ENCODE measurements at regions not wholly inside any gene's neighbourhood (a gene's known extent, or its start where the extent isn't known, plus 50 kb on each side); places are given as distances from the start of the nearest gene placed in this dataset.
"Not testable (repeated sequence)": the region's sequence is repeated elsewhere in the genome, so short reads cannot be mapped to it uniquely, and the experiment has no call there.

DNA sequence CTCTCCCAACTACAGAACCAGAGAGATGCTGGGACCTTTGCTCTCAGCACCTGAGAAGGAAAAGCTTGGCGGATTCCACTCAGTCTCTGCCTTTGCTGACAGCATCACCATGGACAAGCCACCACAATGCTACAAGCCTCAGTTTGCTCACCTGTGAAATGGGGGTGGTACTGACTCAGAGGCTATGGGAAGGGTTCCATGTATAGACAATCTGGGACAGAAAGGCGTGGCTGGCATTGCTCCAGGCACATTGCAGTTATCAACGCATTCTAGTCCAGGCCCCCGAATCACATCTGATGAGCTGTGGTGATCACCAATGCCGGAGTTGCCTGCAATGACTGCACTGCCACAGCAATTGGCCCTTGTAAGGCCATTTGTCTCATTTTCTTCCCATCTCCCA lies 72.6 kb downstream of the ISX start:
- DNase-seq, result no peak

DNA sequence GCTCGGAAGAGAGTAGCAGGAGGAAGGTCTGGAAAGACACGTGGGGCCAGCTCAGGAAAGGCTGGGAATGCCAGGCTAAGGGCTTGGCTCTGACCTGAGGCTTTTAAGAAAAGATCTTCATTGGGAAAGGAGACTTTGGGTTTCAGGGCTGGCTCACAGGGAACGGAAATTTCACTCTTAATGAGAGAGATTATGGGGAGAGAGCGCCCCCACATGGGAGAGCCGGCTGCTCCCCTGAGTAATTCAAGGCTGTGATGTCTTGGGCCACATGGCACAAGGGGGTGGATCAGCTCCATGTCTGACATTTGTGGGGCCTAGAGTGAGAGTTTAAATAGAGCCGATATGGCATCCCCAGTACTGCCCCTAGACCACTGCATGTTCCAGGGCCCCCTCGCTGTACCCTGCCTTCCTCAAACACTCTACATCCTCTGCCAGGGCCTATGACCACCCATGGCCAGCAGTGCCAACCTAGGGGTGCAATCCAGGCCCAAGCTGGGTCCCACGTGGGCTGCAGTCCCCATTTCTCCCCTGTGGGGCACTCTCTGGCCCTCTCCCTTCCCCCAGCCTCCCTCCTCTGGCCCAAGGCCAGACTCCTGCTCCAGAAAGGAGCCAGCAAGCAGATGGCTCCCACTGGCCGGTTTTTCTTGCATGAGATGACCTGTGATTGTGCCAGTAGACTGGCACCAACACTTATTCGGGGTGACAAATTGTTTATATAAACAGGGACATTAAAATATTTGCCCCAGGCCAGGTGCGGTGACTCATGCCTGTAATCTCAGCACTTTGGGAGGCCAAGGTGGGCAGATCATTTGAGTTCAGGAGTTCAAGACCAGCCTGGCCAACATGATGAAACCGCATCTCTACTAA lies 75.2 kb downstream of the ISX start:
- no peak for DNase-seq

DNA sequence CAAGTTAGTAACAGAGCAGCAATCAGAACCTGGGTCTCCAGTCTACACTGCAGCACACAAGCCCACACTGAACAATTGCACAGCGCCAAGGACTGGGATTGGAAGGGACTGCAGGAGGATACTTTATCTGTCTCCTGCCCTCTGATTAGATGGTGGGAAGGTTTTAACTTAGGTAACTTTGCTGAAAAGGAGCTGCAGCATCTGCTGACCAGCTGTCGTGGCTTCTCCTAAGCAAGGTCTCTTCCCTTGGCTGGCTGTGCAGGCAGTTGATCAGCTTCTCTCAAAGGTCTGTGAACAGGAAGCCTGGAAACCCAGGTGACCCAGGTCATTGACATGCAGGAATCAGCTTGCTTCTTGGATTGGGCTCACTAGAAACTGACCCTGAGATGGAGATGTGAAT lies 82.4 kb downstream of the ISX start:
- no peak for DNase-seq

DNA sequence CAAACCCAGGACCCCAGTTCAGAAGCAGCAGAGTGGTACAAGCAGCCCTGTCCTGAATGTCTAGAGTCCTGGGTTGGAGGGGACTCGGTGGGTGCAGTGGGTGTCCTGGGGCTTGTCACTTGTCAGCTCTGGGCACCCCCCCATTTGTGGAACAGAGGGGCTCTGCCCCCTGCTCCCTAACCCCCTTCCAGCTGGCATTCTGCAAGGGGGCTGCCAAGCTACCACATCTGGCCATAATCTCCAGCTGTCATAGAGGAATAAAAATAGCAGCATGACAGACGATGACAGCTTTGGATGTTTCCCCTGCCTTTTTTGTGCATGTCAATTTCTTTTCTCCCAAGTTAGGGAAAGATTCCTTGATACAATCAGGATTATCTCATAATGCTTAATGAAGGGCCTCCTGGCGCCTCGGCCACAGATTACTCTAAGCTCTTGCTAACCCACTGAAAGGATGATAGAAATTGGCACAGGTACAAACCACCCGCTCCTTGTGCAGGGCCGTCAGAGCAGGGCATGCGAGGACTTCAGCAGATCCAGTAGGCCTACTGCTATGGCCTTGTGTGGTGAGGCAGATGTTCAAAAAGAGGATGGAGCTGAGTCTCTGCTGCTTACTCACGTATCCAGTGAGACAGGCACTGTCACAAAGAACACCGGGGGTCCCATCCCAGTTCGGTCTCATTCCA lies 83.0 kb downstream of the ISX start:
- no peak for DNase-seq

DNA sequence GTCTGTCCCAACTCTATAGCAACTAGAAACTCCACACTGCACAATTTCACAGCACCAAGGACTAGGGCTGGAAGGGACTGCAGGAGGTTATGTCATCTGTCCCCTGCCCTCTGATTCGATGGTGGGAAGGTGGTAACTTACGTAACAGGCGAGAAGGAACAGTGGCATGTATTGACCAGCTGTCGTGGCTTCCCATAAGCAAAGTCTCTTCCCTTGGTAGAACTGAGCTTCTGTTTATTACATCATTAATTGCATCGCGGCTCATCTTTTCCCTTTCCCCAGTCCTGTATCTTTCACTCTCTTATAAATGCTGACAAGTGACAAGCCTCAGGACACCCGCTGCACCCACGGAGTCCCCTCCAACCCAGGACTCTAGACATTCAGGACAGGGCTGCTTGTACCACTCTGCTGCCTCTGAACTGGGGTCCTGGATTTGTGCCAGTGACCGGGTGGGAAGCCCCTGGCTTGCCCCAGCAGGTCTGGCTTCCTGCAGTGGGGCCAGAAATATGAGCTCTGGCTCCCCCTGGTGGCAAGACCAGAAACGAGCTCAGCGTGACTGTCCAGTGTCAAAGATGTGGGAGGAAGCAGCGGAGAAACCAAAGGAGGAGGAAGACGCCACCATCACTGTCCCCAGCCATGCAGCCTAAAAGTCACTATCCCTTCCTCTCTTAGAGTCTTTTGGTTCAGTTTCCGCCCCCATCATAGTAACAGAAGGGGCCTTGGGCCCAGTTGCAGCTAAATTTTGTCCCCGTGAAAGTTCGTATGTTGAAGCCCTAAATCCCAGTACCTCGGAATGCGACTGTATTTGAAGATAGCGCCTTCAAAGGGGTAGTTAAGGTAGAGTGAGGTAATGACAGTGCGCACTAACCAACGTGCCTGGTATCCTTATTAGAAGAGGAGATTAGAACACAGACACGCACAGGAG lies 84.5 kb downstream of the ISX start:
- peak; percentile 37 for DNase-seq

DNA sequence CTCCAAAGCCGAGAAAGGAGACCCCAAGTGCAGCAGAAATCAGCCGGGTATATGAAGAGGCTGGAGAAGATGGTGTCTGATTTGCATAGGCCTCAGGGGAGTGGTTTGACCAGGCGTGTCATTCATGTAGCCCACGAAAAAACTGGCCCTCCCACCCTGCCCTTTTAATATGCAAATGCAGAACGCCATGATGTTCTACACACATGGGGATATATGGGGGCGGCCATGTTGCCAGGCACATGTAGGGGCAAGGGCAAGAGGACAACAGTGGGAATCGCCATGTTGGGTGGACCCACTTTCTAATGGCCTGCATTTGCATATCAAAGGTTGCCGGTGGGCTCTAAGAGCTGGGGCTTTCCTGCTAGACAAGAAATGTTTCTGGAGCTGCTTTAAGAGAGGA lies 86.4 kb downstream of the ISX start:
- DNase-seq, result no peak

DNA sequence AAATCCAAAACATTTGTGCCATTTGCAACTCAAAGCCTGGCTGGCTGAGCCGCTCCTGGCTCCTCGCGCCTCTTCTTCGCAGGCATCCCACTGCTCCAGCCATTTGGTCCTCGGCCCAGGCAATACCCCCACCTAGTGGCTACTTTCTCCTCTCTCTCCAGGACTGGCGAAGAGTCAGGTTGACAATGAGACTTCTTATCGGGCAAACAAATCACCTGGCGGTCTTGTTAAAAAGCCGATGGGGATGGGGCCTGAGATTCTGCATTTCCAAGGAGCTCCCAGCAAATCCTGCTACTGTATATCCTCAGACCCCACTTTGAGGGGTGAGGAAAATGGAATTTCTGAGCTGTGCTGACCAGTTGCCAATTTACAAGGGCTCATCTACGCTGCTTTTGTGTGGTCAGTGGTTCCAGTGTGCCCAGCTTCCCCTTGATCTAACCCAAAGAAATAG lies 89.0 kb downstream of the ISX start:
- peak; percentile 24 for DNase-seq

DNA sequence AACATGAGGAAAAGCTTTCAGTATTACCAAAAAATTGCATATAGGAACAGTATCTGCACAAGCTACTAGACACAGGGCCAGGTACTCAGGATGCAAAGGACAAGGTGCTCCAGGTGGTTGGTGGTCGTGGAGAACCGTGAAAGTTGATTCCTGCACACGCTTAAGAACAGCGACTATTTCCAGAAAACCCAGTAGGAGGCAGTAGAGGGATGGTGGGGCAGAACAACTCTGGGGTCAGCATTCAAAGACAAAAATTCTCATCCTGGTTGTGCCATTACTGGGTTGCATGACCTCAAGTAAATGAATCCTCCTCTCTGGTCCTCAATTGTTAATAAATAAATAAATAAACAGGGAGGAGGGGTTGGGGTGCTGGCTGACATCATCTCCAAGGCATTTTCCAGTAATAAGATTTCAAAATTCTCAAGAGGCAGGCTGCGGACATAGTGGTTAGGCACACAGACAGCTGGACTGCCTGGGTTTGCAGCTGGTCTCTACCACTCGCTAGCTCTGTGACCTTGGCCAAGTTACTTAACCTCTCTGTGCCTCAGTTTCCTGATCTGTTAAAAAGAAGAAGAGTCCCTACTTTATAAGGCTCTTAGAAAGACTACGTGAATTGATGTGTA lies 89.6 kb downstream of the ISX start:
- DNase-seq, result no peak

DNA sequence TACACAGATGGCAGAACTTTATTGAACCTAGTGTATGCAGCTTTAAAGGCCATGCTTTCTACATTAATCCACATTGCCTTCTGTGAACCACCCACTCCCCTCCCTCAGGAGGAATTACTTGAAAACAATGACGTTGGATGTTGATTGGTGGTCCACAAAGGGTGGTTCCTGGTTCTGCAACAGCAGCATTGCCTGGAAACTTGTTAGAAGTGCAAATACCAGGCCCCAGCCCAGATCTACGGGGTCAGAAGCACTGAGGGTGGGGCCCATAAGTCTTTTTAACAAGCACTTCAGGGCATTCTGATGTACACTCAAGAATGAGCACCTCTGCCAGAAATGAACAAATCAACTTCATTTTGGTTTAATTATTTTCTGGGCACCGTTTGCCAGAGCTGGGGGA lies 91.0 kb downstream of the ISX start:
- no peak for DNase-seq

DNA sequence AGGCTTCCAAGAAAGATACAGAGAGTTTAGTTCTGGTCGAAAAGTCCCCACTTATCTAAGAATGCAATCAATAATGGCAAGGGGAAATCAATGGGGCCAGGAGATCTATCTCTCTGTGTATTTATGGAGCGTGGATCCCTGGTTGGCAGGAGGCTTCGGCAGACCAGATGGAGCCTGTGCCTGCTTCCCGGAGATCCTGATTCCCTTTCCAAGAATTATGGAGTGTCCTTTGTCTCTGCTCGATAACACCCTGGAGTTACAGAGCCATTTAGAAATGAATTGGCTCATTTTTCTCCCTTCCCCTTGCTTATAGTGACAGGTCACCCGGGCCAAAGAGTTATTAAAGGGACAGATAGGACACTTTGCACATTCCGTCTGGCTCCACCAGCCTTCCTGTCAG lies 92.4 kb downstream of the ISX start:
- DNase-seq, result no peak

DNA sequence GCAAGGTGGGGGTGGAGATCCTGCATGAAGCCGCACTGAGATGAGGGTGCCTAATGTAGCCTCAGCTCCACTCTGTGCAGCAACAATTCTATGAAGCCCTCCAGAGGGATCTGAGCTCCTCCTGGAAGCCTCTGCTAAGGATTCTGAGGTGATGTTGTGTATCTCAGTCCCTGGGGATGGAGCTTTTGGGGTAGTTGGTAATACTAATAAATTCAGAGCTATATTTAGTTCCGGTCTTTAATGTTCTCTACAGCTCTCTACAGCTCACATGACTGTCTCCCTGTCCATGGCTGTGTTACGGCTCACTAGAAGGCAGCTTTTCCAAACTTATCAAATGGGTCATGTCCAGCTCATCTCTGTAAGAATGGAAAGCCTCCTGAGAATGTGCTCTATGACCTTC lies 93.4 kb downstream of the ISX start:
- no peak for DNase-seq

DNA sequence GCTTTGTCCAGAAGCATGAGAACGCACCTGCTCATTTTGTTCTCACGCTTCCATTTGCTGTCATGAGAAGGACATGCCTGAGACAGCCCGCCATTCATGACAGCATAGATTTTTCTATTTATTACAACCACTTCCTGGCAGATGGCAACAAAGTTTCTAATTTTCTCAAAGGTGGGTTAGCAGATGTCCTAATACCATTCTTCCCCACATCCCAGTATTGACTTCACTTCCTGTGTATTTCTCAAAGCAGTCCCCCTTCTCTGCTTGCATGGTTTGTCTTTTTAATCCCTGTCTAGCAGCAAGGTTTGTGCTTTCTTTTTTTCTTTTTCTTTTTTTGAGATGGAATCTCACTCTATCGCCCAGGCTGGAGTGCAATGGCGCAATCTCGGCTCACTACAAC lies 94.3 kb downstream of the ISX start:
- no peak for DNase-seq

DNA sequence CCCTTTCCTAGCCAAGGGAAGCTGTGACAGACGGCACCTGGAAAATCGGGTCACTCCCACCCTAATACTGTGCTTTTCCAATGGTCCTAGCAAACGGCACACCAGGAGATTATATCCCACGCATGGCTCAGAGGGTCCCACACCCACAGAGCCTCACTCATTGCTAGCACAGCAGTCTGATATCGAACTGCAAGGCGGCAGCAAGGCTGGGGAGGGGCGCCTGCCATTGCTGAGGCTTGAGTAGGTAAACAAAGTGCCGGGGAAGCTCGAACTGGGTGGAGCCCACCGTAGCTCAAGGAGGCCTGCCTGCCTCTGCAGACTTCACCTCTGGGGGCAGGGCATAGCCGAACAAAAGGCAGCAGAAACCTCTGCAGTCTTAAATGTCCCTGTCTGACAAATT lies 91.4 kb upstream of the HMGXB4 start:
- not testable (repeated sequence) for DNase-seq

DNA sequence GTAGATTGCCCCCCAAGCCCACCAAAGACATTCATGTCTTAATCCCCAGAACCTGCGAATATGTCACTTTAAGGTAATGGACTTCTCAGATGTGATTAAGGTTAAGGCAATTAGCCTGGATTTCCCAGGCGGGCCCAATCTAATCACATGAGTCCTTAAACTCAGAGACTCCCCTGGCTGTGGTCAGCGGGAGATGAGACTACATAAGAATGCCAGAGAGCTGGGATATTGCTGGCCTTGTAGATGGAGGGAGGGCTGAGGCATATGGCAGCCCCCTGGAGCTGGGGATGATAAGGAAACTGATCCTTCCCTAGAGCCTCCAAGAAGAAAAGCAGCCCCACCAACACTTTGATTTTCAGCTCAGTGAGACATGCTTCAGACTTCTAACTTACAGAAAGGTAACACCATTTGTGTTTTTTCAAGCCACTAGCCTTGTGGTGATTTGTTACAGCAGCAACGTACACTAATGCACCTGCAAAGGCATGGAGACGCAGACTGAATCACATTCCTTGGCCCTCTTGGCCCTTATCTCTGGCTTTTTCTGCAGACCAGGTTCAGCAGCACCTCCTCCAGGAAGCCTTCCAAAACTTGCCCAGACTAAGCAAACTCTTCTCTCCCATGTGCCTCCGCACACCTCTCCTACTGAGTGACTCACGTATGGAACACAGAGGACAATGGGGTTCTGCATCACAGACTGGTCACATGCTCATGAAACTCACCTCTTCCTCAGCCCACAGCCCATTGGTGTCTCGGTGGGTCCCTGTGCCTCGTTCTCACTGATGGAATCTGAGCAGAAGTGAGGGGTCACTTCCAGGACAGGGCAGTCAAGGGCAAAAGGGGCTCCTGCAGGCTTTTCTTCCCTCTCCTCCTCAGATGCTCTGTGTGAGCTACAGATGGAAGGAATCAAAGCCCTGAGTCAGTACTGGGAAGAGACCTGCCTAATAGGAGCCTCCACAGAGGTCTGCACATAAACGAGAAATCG lies 86.3 kb upstream of the HMGXB4 start:
- DNase-seq, result no peak

DNA sequence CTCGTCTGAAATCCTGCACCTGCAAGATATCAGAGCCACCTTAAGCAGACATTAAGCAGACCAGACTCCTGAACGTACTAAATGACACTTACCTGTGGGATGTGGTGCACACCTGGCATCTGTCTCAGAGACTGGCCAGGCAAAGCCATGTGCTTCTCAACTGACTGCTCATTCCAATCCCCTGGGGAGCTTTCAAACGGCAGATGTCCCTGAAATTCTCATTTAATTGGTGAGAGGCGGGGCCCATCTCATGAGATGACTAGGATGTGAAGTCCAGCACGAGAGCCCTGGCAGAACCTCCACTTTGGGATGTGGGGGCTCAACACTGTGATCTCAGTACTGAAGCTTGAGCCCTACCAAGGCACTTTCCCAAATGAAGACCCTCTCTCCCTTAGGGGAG lies 84.9 kb upstream of the HMGXB4 start:
- no peak for DNase-seq

DNA sequence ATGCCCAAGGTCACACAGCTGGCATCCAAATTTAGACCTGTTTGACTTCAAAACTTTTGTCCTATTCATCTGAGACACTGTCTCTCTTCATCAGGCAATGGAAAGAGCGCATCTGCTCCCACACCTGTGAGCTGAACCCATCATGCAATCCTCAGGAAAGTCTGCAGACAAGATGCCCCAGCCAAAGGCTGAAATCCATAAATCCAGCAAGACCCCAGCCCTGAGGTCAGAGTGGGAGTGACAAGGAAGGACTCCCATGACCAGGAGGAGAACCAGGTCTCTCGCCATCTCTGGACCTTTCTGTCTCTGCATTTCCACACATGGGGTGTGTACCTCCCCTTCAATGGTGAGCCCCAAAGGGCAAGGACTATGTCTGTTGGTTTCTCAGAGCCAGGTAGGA lies 83.6 kb upstream of the HMGXB4 start:
- DNase-seq, result no peak

DNA sequence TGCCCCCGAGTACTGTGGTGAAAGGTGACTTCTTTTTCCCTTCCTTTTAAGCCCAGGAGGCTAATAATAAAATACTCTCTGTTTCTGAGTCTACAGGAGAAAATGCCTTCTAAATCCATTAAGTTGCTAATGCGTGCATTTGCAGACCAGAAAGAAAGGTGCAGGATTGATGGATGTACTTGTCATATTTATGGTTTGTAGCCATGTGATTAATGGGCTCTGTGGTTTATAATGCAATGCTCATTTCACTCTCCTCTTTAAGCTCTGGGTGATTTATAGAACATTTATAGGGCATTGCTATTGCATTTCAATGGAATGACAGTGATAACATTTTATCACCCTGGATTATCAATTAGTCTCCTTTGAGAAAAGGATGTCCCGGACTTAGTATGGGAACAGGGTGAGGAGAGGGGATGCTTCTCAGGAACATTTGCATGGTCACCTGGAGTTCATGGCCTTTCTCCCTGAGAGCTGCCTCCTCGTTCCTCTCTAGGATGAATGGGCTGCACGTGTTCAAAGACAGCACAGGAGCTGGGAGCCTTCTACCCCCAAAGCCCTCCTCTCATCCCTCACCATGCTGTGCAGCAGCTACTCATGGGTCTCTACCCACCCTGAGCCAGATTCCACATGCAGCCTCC lies 82.8 kb upstream of the HMGXB4 start:
- no peak for DNase-seq

DNA sequence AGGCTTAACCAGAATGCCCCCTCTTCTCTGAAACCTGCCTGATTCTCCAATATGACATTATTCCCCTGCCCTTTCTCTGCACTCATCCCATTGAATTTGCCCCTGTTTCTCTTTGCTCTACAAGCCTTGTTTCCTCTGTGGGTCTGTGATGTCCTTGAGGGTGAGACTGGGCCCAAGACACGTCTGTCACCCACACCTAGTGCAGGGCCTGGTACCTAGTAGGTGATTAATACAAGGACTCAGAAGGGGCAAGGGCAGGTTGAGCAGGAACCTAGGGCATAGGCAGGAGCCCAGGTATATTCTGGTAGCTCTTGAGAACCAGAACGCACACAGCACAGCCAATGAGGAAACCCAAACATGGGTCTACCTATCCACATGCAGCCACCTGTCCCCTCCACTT lies 81.9 kb upstream of the HMGXB4 start:
- DNase-seq, result no peak

DNA sequence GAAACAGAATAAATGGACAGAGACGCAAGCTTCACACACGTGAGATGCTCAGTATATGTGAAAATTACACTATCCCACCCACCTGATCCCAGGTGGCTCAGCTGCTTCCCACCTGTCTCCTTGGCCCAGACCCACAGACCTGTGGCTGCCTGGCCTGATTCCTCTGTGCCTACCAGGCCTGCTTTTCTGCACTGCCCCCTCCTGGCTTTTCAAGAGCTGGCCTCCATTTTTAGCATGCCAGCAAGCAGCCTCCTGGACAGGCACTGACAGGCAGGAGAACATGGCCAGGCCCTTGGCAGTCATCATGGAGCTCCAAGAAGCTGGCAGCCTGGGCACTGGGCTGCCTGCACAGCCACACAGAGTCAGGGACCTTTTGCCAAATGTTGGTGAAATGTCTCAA lies 79.5 kb upstream of the HMGXB4 start:
- no peak for DNase-seq

DNA sequence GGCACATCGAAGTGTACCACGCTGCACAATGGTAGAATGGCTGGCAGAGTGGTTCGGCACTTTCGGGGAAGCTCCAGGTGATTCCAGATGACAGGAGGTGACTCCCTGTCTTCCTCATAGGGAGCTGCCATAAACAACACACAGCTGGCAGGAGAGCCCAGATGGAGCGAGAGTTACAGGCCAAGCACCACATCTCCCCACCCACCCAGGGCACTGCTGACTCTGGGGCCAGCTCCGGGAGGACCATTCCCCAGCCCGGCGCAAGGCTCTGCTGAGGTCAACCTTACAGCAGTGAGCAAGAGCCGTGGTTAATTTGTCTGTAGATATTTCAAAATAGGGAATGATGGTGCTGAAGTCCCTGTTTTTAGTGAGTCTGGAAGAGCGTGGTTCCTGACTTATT lies 78.8 kb upstream of the HMGXB4 start:
- no peak for DNase-seq

DNA sequence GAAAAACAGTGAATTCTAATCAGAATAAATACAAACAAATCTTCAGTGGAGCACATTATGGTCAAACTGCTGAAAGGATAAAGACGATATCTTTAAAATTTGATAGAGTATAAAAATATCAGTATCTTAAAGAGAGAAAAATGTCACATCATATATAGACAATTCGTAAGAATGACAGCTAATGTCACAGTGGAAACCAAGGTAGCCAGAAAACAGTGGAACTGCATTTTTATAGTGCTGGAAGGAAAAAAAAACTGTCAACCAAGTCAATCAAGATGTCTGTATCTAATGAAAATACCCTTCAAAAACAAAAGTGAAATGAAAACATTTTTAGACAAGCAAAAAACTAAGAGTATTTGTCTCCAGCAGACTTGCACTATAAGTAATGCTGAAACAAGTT lies 73.4 kb upstream of the HMGXB4 start:
- DNase-seq, result no peak

Data from fibroblast of skin of right quadriceps (primary cell).